ENCODE measurements at regions not wholly inside any gene's neighbourhood (a gene's known extent, or its start where the extent isn't known, plus 50 kb on each side); places are given as distances from the start of the nearest gene placed in this dataset.
"Not testable (repeated sequence)": the region's sequence is repeated elsewhere in the genome, so short reads cannot be mapped to it uniquely, and the experiment has no call there.

DNA sequence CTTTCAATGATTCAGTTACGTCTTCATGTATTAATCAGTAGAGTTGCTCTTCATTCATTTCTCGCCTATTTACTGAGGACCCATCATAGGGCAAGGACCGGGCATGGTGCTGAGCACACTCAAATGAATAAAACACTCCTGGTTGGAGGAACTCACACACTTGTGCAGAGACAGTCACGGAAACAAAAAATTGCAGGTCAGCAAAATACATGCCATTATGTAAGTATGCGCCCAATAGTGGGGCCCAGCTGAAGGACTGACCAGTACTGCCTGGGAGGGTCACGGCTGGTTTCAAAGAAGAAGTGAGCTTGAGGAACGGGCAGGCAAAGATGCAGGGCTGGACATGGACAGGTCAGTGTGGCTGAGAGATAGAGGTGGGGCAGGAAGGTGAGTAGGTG, 102.9 kb downstream of the DDX1 start:
- peaks cover 27% of the 10 kb centered on the region for H3K4me1 Mint-ChIP-seq (ENCODE audit: low read depth, unreplicated experiment)
- peaks cover 2% of the 10 kb centered on the region for H3K27me3 Mint-ChIP-seq (ENCODE audit: unreplicated experiment)
- no peak for DNase-seq
- peak overlapping the region; percentile 70 for H3K4me3 Mint-ChIP-seq (ENCODE audit: unreplicated experiment)
- H3K36me3 Mint-ChIP-seq (ENCODE audit: unreplicated experiment), result no peaks in the 10 kb centered on the region
- H3K9me3 Mint-ChIP-seq (ENCODE audit: unreplicated experiment), result peaks cover 6% of the 10 kb centered on the region
- H3K27ac Mint-ChIP-seq (ENCODE audit: unreplicated experiment), result peak overlapping the region; percentile 86
- TF ChIP-seq, protein P1, sequence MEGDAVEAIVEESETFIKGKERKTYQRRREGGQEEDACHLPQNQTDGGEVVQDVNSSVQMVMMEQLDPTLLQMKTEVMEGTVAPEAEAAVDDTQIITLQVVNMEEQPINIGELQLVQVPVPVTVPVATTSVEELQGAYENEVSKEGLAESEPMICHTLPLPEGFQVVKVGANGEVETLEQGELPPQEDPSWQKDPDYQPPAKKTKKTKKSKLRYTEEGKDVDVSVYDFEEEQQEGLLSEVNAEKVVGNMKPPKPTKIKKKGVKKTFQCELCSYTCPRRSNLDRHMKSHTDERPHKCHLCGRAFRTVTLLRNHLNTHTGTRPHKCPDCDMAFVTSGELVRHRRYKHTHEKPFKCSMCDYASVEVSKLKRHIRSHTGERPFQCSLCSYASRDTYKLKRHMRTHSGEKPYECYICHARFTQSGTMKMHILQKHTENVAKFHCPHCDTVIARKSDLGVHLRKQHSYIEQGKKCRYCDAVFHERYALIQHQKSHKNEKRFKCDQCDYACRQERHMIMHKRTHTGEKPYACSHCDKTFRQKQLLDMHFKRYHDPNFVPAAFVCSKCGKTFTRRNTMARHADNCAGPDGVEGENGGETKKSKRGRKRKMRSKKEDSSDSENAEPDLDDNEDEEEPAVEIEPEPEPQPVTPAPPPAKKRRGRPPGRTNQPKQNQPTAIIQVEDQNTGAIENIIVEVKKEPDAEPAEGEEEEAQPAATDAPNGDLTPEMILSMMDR (IDR thresholded peaks at IDR 0.05; ENCODE audit: partially characterized antibody, unreplicated experiment), result no peak

DNA sequence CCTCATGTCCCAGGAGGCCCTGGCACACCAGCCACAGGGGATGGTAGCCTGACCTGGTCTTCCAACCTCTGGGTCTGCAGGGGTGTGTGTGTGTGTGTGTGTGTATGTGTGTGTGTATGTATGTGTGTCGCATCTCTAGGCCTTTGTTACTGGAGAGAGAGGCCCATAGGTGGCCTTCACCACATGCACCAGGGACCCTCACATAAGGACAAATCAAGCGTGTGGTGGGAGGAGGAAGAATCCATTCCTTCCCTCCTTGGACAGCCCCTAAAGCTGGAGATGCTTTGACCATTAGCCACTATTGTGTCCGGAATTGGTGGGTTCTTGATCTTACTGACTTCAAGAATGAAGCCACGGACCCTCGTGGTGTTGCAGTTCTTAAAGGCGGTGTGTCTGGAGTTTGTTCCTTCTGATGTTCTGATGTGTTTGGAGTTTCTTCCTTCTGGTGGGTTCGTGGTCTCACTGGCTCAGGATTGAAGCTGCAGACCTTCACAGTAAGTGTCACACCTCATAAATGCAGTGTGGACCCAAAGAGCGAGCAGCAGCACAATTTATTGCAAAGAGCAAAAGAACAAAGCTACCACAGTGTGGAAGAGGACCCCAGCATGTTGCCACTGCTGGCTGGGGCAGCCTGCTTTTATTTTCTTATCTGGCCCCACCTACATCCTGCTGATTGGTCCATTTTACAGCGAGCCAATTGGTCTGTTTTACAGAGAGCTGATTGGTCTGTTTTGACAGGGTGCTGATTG, 104.1 kb downstream of the DDX1 start:
- Mint-ChIP-seq H3K27me3 (ENCODE audit: unreplicated experiment) (peaks cover 2% of the 10 kb centered on the region), H3K36me3 (ENCODE audit: unreplicated experiment) (no peaks in the 10 kb centered on the region), H3K27ac (ENCODE audit: unreplicated experiment) (no peak overlapping the region), H3K9me3 (ENCODE audit: unreplicated experiment) (peaks cover 6% of the 10 kb centered on the region), H3K4me3 (ENCODE audit: unreplicated experiment) (no peak overlapping the region), H3K4me1 (ENCODE audit: low read depth, unreplicated experiment) (peaks cover 27% of the 10 kb centered on the region)
- TF ChIP-seq, protein P1 (IDR thresholded peaks at IDR 0.05; ENCODE audit: partially characterized antibody, unreplicated experiment), result no peak
- DNase-seq, result no peak

DNA sequence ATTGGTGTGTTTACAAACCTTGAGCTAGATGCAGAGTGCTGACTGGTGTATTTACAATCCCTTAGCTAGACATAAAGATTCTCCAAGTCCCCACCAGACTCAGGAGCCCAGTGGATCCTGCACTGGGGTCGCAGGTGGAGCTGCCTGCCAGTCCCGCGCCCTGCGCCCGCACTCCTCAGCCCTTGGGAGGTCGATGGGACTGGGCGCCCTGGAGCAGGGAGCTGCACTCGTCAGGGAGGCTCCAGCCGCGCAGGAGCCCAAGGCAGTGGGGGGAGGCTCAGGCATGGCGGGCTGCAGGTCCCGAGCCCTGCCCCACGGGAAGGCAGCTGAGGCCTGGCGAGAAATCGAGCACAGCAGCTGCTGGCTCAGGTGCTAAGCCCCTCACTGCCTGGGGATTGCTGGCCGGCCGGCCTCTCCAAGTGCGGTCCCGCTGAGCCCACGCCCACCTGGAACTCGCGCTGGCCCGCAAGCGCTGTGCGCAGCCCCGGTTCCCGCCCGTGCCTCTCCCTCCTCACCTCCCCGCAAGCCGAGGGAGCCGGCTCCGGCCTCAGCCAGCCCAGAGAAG, 105.0 kb downstream of the DDX1 start:
- H3K27me3 Mint-ChIP-seq (ENCODE audit: unreplicated experiment); H3K4me3 Mint-ChIP-seq (ENCODE audit: unreplicated experiment); H3K36me3 Mint-ChIP-seq (ENCODE audit: unreplicated experiment); DNase-seq; H3K9me3 Mint-ChIP-seq (ENCODE audit: unreplicated experiment); H3K27ac Mint-ChIP-seq (ENCODE audit: unreplicated experiment): not testable (repeated sequence)
- H3K4me1 Mint-ChIP-seq (ENCODE audit: low read depth, unreplicated experiment), result peaks cover 27% of the 10 kb centered on the region

DNA sequence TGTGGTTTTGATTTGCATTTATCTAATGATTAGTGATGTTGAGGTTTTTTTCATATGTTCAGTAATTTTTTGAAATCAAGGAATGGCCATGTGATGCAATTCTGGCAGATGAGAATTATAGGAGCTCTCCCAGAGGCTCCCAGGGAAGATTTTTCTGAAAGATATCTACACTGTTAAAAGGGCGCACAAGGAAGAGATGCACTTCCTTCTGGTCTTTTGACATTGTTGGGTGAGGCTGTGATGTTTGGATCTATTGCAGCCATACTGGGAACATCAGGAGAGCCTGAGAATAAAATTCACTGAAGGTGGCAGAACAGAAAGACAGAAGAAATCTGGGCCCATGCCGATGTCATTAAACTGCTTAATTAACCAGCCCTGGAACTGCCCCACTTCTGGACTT, 108.5 kb downstream of the DDX1 start:
- DNase-seq, result no peak
- H3K27ac Mint-ChIP-seq (ENCODE audit: unreplicated experiment), result no peak overlapping the region
- H3K27me3 Mint-ChIP-seq (ENCODE audit: unreplicated experiment), result no peaks in the 10 kb centered on the region
- TF ChIP-seq, protein P1 (IDR thresholded peaks at IDR 0.05; ENCODE audit: partially characterized antibody, unreplicated experiment), result no peak
- H3K36me3 Mint-ChIP-seq (ENCODE audit: unreplicated experiment), result no peaks in the 10 kb centered on the region
- no peak overlapping the region for H3K4me3 Mint-ChIP-seq (ENCODE audit: unreplicated experiment)
- peaks cover 4% of the 10 kb centered on the region for H3K9me3 Mint-ChIP-seq (ENCODE audit: unreplicated experiment)
- H3K4me1 Mint-ChIP-seq (ENCODE audit: low read depth, unreplicated experiment), result peaks cover 12% of the 10 kb centered on the region

DNA sequence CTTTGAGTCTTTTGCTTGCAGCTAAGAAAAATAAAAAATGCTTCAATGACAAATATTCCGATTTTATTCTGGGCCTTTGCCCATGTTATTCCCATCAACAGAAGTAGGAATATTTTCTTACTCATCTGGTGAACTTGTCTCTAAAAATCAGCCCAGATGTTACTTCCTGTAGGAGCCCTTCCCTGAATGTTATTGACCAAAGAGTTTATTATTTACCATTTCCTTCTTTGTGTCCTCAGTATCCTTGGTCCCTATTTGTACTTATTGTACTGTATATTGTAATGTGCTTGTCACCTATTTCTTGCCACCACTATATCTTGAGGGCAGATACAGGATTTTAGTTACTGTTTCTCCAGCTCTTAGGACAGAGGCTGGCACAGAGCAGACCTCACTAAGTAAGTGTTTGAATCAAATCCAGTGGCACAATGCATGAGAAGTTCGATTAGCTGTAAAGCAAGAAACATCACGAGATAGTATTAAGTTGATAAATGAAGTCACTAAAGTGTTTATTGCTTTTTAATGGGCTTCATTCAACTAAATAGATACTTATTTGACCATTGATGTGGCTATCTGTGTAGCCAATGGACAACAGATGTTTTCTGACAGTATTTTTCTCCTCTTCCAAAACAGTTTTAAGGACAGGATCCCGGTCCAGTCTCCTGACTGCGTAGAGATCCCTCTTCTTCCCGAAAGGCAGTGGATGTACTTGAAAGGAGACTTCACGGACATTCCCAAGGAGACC, 109.1 kb downstream of the DDX1 start:
- Mint-ChIP-seq H3K4me1 (ENCODE audit: low read depth, unreplicated experiment) (peaks cover 10% of the 10 kb centered on the region), H3K9me3 (ENCODE audit: unreplicated experiment) (peaks cover 2% of the 10 kb centered on the region), H3K27me3 (ENCODE audit: unreplicated experiment) (no peaks in the 10 kb centered on the region), H3K27ac (ENCODE audit: unreplicated experiment) (no peak overlapping the region), H3K4me3 (ENCODE audit: unreplicated experiment) (no peak overlapping the region), H3K36me3 (ENCODE audit: unreplicated experiment) (no peaks in the 10 kb centered on the region)
- TF ChIP-seq, protein P1 (IDR thresholded peaks at IDR 0.05; ENCODE audit: partially characterized antibody, unreplicated experiment), result no peak
- DNase-seq, result no peak
